NCI-H1694 (cell line): ENCODE measurements at regions not wholly inside any gene's neighbourhood (a gene's known extent, or its start where the extent isn't known, plus 50 kb on each side); places are given as distances from the start of the nearest gene placed in this dataset.

Experiments used
- DNase-seq: peaks from one replicate; lab custom pipeline; 2025; lab: John Stamatoyannopoulos, UW

DNA sequence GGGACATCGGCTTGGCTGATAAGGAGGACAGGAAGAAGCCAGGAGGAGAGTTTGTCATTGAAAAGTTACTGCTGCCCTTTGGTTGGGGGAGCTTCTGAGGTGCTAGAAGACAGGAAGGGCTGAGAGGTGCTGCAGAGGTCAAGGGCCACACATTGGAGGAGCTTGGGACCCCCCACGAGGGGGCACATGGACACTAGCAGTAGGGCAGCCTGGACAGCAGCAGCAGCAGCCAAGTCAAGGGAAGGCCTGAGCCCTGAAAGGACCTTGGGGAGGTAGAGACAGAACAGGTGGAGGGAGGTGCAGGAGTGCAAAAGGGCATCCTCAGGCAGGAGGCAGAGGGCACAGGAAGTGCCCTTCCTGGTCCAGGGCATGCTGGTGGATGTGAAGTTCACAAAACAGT, 439.7 kb upstream of the IGFBP3 start:
- no peak for DNase-seq

DNA sequence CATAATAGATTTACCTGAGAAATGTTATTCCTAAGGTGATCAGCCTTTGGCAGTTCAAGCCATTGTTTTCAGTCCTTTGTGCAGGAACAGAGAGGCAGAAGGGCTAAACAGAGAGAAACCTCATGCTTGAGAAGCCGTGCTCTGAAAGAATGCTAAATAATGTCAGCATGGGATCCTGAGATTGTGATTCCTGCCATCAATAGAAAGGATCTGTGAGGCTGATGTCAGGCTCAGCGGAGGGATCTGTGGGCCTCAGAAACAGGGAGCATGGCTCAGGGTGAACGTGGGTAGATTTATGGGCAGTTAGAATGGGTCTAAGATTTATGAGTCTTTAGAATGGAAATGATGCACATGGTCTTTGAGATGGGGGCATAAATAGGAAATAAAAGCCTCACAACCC, 439.2 kb upstream of the IGFBP3 start:
- no peak for DNase-seq

DNA sequence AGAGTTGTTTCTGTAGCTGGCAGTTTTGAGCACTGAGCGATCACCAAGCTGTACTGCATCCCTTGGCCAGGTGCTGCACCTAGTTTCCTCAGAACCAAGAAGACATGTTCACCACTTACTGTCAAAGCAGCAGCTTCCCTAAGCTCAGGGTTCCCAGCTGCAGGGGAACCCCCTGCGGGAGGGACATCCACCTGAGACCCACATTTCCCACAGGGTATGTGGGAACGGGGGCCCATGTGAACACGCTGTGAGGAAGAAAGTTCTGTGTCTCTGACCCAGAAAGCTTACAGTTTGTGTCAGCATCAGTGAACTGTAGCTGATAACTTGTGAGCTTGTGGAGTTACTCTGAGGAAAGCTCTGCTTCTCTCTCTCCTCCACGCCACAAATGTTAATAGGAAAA, 436.8 kb upstream of the IGFBP3 start:
- no peak for DNase-seq

DNA sequence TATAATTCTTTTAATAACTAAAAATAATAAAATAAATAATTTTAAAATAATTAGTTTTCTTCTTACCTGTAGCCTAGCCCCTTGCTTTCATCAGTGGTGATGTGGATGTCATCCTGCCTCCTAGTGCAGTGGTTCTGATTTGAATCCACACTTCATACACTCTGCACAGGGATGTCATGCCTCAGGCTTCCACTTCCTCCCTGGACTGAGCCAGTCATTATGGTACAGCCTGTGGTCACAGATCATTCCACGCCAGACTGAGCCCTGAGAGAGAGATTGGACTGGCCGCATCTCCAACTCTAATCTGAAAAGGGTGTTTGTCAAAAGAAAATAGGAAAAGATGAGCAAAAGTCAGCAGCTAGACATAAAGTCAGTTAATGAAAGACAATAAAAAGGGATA, 436.2 kb upstream of the IGFBP3 start:
- no peak for DNase-seq

DNA sequence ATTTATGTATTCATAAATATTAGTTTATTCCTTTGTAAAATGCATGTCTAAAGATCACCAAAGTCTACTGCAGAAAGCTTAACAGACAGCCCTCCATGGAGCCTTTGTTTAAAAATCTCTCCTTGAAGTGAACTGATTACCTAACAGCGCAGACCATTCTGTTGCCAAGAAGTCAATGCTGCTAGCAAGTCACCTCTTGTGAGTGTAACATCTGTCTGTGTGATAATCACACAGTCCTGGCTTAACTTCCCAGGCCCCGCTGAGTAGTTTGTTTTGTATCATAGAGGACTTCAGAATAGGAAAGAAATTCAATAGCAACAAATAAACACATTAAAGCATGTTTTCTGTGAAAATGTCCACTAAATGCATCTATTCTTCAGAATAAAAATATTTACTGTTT, 435.3 kb upstream of the IGFBP3 start:
- no peak for DNase-seq

DNA sequence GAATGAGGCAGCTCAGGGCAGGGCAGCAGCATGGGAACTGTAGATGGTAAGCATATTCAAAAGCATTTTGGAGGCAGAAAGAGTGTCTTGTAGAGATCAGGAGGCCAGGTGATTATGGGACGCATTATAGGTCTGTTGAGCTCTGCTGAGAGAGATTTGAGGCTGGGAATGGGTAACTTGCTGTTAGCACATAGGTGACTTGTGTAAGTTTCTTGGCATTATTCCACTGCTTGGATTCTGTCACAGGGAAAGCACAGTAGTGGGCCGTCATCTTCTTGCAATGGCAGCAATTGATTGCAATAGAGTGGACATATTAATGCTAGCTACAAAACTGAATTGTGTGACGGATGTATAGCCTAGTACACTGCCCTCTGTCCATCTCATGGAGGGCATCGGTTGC, 434.3 kb upstream of the IGFBP3 start:
- DNase-seq = no peak

DNA sequence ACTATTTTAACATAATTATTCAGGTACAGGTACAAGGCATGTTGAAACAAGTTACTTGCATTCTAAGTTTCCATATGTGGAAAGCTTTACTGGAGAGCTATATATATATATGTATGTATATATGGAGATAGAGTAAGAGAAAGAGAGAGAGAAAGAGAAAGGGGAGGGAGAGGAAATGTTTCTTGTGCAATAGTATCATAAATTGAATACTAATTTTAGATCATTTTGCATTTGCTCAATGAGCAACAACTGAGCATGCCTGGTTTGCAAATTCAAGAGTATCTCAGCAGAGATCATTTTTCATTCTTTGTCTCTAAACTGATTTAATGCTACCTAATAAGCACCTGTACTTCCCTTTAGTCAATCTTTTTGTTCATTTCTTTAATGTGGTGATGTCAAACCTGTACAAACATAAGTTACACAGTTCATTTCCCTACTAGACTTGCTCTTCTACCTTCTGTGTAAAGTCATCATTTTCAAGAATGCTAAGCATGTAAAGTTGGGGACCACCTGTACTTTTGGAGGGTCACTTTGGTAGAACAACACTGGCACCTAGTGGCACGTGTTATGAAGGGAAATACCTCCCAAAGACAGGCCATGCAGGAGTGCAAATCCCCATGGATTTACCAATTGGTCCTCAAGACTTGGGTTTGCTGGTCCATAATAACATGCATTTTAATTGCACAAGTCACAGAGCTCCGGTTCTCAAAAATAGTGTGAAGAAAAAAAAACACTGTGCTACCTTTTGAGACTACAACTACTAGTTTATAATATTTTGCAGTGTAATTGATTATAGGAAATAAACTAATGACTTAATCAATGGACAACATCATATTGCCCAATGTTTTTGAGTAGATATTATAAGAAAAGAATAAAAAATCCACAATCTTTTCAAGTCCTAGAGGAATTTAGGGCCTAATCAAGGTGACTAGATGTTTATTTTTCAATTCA, 431.2 kb upstream of the IGFBP3 start:
- no peak for DNase-seq

DNA sequence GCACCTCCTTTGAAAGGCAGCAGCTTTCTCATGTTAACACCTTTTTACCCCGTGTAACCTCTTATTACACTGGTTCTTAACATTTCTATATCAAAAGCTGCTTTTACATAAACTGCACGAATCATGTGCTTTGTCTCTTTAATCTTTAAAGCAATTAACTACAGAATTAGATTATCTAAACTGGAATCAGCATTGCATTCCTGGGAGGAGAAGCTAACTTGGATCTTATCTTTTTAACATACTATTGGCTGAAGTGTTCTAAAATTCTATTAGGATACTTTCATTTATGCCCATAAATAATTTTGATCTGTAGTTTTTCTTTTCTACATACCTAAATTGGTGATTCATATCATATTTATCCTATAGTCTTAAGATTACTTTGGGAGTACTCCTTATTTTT, 428.4 kb upstream of the IGFBP3 start:
- DNase-seq = no peak

DNA sequence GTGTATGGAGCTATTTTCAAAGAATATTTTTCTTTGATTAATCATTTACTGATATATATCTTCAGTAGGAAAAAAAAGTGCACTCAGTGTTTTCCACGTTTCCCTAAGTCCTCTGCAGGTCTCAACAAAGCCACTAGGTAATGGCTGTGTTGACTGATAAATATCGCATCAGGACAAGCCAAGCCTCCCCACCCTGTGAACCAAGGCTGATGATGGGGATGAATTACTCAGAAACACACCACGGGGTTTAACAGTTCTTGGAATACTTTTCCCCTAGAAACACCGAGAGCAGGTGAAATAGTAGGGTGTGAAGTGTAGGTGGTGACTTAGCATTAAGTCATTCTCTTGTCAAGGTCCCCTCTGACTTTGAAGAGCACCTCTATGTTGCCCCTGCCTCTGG, 423.5 kb upstream of the IGFBP3 start:
- DNase-seq = no peak

DNA sequence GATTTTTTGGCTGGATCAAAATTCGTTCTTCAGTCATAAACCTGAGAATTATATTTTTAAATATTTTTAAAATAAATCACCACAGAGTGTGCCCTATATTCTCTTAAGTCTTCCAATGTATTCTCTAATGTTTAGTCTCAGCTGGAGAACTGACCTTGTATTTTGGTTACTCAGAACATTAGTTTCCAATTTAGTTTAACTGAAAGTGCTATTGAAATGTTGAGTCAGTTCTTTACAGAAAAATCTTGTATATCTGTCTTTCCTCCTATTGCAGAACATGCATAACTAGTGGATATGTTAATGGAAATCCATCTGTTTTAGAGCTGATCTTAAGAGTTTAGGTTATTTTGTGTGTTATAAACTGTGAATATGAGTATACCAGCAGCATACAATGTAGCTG, 422.7 kb upstream of the IGFBP3 start:
- DNase-seq = no peak

DNA sequence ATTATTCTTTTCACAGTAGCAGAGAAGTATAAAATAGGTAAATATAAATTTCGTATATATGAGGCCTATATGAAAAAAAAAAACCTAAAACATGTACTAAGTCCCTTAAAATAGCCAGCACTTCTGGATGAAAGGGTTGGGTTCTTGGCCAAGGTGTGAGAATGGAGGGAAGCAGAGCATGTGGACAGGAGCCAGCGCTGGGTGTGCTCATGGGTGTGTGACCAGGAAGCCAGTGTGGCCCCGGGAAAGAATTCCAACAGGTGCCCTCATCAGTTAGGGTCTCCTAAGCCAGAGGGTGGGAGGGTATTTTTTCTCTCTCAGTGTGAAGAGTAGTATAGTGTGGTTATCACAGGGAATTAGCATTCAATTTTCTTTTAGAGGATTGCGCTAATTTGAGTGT, 401.9 kb upstream of the IGFBP3 start:
- no peak for DNase-seq

DNA sequence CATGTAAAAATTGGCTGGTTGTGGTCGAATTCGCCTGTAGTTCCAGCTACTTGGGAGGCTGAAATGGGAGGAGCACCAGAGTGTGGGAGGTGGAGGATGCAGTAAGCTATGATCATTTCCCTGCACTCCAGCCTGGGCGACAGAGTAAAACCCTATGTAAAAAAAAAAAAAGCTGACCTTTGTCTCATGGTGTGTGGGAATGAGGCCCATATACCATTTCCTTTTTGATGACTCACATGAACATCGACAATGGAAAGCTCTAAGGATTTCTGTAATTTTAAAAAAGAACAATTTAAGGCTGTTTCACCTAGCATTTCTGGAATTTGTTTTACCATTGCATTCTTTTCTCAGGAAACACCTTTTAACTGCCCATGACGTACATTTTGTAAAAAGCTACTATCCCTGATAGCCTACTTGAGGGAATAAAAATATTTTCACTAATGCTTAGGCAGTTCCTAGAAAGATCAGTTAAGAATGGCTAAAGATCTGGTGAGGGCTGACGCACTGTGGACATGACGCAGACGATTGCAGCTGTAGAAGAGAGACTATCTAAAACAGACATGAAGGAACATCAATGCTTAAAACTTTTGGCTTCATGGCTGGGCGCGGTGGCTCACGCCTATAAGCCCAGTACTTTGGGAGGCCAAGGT, 400.6 kb upstream of the IGFBP3 start:
- no peak for DNase-seq

DNA sequence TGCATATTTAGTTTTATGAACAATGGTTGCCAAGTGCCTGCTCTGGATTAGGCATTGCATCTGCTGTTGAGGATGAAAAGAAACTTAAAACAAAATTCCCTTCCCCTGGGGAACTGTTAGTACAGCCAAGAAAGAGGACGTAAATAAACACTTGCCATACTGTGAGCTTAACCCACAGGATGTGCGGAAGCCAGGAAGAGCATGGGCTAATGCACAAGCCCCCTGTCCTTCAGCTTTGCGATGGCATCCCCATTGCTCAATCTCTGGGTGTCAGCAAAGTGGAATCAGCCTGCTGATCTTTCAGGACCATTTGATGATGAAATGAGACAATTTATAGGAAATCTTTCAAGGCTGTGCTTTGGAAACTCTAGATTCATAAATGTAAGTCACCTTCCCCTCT, 399.9 kb upstream of the IGFBP3 start:
- no peak for DNase-seq

DNA sequence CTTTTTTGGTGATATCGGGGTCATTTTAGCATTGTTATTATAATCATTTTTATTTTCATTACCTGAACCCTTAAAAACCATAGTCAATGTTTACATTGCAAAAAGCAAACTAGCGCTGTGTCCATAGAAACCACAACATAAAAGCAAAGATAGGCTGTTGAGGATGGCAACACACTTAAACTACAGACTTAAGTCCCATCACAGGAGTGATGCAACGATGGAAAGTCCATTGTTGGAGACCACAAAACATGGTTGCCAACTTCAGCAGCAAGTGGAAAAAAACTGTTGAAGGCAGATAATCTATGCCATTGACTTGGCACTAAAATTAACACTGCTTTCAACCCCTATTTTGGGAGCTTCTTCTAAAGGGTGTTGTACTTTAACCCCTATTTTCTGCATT, 398.8 kb upstream of the IGFBP3 start:
- DNase-seq = no peak

DNA sequence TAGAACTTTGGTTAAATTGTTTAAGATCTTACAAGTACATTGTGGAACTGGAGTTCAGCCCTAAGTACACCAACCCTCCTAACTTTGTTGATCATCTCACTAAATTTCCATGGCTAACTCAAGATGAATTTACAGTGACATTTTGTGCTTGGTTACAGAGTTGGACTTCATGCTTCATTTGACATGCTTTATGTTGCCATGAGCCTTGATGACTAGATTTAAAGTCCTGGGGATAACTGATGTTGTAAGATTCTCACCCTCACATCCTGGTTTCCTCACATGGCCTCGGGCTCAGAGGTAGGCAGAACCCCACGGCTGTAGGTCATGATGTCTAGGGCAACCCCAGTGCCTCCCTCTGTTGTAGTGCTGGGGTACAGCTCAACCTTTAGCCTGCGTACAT, 397.2 kb upstream of the IGFBP3 start:
- no peak for DNase-seq

DNA sequence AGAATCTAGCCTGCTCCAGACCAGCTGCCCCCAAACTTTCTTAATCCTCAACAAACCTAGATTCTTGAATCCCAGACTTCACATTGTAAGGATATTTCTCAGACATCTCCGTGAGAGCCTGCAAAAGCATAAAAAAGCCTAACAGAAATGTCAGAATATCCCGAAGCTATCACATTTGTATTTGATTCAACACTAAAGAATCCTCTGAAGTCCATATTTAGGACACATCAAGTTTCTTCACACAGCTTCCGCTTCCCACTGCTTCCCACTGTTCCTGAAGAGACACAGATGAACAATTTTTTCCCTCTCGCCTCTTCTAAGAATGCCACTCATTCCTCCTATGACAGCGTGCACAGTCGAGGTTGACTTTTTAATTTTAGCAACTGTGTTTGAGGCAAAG, 396.2 kb upstream of the IGFBP3 start:
- DNase-seq = no peak

DNA sequence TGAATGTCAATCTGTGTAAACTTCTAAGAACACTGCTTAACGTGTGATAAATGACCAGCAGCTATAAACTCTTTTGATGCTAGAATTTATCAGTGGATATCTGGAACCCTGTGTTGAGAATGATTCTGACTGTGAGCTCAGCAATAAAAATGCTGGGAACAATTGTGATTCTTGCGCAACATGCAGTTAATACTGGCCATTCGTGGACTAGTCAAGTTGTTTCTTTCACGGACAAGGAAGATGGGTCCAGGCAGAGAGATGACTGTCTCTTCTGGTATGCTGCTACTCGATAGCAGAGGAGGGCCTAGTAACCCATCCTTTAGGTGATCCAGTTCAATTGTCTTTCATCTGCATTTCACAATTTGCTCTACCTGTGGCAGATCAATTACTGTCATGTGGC, 394.8 kb upstream of the IGFBP3 start:
- DNase-seq = no peak

DNA sequence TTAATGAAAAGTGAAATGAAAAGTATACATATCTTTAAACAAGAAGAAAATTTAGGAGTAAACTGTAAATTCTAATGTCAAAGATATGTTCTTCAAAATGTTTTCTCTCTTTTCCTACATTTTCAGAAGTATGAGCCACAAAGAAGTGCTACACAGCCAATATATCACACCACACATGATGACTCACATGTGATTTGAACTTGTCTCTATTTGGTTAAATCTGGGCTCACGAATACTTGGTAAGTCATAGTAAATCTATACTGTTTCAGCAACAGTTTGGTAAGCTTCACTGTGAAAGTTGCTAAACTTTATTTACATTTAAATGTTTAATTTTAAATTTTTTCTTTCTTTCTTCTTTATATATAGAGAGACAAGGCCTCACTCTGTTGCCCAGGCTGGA, 380.6 kb upstream of the IGFBP3 start:
- DNase-seq = no peak

DNA sequence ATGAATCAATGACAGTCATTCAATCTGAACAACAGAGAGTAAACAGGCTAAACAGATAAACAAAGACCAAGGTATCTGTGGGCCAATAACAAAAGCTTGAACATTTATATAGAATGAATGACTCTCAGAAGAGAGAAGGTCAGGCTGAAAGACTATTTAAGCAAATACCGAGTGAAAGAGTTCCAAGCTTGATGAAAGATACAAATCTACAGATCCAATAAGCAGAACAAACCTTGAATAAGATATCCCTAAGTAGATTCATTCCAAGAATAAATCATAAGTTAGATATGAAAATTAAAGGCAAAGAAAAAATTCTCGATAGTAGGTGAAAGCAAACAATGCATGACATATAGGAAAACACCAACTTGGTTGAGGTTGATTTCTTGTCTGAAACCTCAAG, 376.4 kb upstream of the IGFBP3 start:
- DNase-seq = no peak

DNA sequence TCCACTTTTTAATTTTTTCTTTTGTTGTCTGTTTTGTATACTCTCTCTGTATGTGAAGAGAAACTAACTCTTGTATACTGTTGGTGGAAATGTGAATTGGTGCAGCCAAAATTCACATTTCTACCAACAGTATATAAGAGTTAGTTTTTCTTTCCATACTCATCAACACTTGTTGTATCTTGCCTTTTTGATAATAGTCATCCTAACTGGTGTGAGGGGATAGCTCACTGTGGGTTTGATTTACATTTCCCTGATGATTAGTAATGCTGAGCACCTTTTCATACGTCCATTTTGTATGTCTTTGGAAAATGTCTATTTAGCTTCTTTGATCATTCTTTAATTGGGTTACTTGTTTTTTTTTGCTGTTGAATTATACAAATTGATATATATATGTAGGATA, 375.5 kb upstream of the IGFBP3 start:
- DNase-seq = no peak

DNA sequence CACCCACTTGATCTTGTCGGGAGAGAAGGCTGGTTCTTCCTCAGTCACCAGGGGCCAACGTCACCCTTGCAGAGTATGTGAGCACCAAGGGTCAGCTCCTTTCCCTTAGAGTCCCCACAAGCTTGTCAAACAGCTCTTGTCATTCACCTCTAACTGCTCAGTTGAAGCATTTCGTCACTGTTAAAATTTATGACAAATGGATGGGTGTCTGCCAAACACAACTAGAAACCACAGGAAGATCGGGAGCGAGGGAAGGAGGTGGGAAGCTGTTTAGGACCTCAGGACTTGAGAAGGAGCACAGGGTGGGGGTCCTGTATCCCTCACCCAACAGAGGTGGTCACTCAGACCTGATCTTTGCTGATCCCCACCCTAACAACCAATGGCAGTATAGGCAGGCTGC, 373.3 kb upstream of the IGFBP3 start:
- DNase-seq = no peak

DNA sequence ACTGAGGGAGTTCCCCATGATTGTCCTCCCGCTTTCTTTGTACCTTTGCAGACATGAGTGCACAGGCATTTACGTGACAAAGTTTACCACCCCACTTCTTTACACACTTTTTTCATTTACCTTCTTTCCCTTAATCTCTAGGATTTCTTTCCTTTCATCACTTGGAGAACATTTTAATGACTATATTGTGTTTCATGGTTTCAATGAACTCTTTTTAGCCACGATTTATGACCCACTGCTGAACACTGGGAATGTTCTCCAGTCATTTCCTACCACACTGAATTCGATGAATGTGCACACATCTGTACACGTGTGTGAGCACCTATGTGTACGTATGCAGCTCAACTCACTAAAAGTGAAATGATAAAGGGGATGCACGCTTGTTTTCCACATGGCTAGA, 371.7 kb upstream of the IGFBP3 start:
- no peak for DNase-seq

DNA sequence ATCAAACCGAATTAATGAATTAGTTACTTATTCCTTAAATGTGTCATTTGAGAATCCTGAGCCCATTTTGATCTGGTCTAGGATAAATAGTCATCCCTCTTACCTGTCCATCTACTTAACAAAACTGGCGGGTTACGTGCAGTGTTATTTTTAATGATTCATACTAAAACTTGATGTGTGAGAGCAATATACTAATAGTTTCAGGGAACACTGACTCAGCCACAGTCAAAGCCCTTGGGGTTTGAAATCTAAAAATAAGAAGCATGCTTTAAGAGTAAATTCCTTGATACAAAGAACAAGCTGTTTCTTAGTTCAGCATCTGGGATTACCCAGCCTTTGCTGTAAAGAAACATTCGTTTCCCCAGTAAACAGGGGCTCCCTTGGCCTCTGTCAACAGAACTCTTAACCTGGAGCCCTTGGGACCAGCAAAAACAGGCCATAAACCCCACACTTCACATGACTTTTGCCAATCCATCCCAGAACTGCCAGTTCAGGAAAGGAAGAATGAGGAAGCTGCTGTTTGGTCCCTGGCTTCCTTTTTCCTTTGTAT, 370.6 kb upstream of the IGFBP3 start:
- DNase-seq = no peak

DNA sequence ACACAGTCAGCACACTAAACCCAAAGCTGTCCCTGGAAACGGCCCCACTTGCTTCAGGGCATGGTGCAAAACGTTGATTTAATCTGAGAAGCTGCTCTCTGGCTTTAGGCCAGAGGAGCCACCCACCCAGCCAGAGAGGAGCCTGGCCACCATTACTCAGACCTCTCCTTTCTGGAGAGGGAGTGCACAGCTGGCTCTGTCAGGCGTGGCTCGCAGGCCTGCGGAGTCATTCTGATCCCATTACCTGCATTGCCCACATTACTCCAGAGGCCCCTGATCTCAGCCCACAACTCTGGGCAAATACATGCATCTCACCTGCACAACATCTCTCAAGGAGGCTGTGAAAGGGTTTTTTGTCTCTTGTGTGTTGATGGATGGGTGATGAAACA, 370.0 kb upstream of the IGFBP3 start:
- no peak for DNase-seq
